ENCODE measurements at regions not wholly inside any gene's neighbourhood (a gene's known extent, or its start where the extent isn't known, plus 50 kb on each side); places are given as distances from the start of the nearest gene placed in this dataset.

GRCh38 chr10:43772171-43772570, 123.5 kb upstream of the ZNF32 start:
- no peak for ATAC-seq (ENCODE audit: low read depth in 2 of 2)
- Mint-ChIP-seq H3K36me3 (no peaks in the 10 kb centered on the region), H3K27ac (no peak overlapping the region), H3K4me3 (no peak overlapping the region), H3K9me3 (peaks cover 0 to 43% (median 13%) of the 10 kb centered on the region in 7 donors), H3K27me3 (peaks cover 0 to 9% (median 5%) of the 10 kb centered on the region in 3 donors), H3K4me1 (no peaks in the 10 kb centered on the region)
- DNase-seq: no peak

GRCh38 chr10:43771675-43772074, 123.0 kb upstream of the ZNF32 start:
- Mint-ChIP-seq H3K27me3 (peaks cover 0 to 9% (median 5%) of the 10 kb centered on the region in 3 donors), H3K27ac (no peak overlapping the region), H3K36me3 (no peaks in the 10 kb centered on the region), H3K4me1 (no peaks in the 10 kb centered on the region), H3K9me3 (peaks cover 0 to 48% (median 15%) of the 10 kb centered on the region in 7 donors), H3K4me3 (no peak overlapping the region)
- ATAC-seq (ENCODE audit: low read depth in 2 of 2) (no peak), DNase-seq (no peak)

- DNase-seq (no peak), ATAC-seq (ENCODE audit: low read depth in 2 of 2) (no peak)
- Mint-ChIP-seq H3K4me1 (no peaks in the 10 kb centered on the region), H3K4me3 (no peak overlapping the region), H3K27me3 (peaks cover 0 to 8% (median 0%) of the 10 kb centered on the region in 3 donors), H3K36me3 (no peaks in the 10 kb centered on the region), H3K27ac (no peak overlapping the region), H3K9me3 (peaks cover 0 to 33% (median 14%) of the 10 kb centered on the region in 7 donors)
Observed at GRCh38 chr10:43765516-43765915, 116.8 kb upstream of the ZNF32 start.

GRCh38 chr10:43763846-43764245, 115.2 kb upstream of the ZNF32 start:
- H3K4me1 Mint-ChIP-seq: no peaks in the 10 kb centered on the region
- H3K27ac Mint-ChIP-seq: no peak overlapping the region
- no peak overlapping the region for H3K4me3 Mint-ChIP-seq
- ATAC-seq (ENCODE audit: low read depth in 2 of 2) (no peak), DNase-seq (no peak)
- H3K27me3 Mint-ChIP-seq: peaks cover 0 to 8% (median 0%) of the 10 kb centered on the region in 3 donors
- H3K9me3 Mint-ChIP-seq: peaks cover 0 to 25% (median 14%) of the 10 kb centered on the region in 7 donors
- no peaks in the 10 kb centered on the region for H3K36me3 Mint-ChIP-seq

- ATAC-seq (ENCODE audit: low read depth in 2 of 2) (no peak), DNase-seq (no peak)
- Mint-ChIP-seq H3K27me3 (peaks cover 0 to 4% (median 0%) of the 10 kb centered on the region in 3 donors), H3K4me3 (no peak overlapping the region), H3K36me3 (no peaks in the 10 kb centered on the region), H3K27ac (no peak overlapping the region), H3K9me3 (peaks cover 0 to 4% (median 0%) of the 10 kb centered on the region in 7 donors), H3K4me1 (no peaks in the 10 kb centered on the region)
Observed at GRCh38 chr10:43760514-43760913, 111.8 kb upstream of the ZNF32 start.

- no peaks in the 10 kb centered on the region for H3K27me3 Mint-ChIP-seq
- no peak overlapping the region for H3K27ac Mint-ChIP-seq
- H3K36me3 Mint-ChIP-seq: no peaks in the 10 kb centered on the region
- DNase-seq (no peak), ATAC-seq (ENCODE audit: low read depth in 2 of 2) (no peak)
- H3K4me1 Mint-ChIP-seq: no peaks in the 10 kb centered on the region
- H3K4me3 Mint-ChIP-seq: no peak overlapping the region
- peaks cover 0 to 3% (median 0%) of the 10 kb centered on the region in 7 donors for H3K9me3 Mint-ChIP-seq
Observed at GRCh38 chr10:43759216-43759615, 110.5 kb upstream of the ZNF32 start.

GRCh38 chr10:43756341-43756740, 107.7 kb upstream of the ZNF32 start:
- DNase-seq (no peak), ATAC-seq (ENCODE audit: low read depth in 2 of 2) (no peak)
- H3K36me3 Mint-ChIP-seq: no peaks in the 10 kb centered on the region
- H3K4me1 Mint-ChIP-seq: no peaks in the 10 kb centered on the region
- H3K27me3 Mint-ChIP-seq: no peaks in the 10 kb centered on the region
- H3K27ac Mint-ChIP-seq: no peak overlapping the region
- H3K4me3 Mint-ChIP-seq: no peak overlapping the region
- H3K9me3 Mint-ChIP-seq: peaks cover 0 to 3% (median 0%) of the 10 kb centered on the region in 7 donors

GRCh38 chr10:43754569-43755260, 106.0 kb upstream of the ZNF32 start:
- Mint-ChIP-seq H3K9me3 (peaks cover 0 to 3% (median 0%) of the 10 kb centered on the region in 7 donors), H3K36me3 (no peaks in the 10 kb centered on the region), H3K27ac (peak overlapping the region in 3 of 6 donors; percentile 7 to 63 (median 41)), H3K4me3 (no peak overlapping the region), H3K4me1 (no peaks in the 10 kb centered on the region), H3K27me3 (no peaks in the 10 kb centered on the region)
- no peak for DNase-seq
- no peak for ATAC-seq (ENCODE audit: low read depth in 2 of 2)

- peaks cover 0 to 3% (median 0%) of the 10 kb centered on the region in 7 donors for H3K9me3 Mint-ChIP-seq
- no peak overlapping the region for H3K27ac Mint-ChIP-seq
- ATAC-seq (ENCODE audit: low read depth in 2 of 2): no peak
- no peak for DNase-seq
- H3K27me3 Mint-ChIP-seq: no peaks in the 10 kb centered on the region
- H3K36me3 Mint-ChIP-seq: no peaks in the 10 kb centered on the region
- no peak overlapping the region for H3K4me3 Mint-ChIP-seq
- no peaks in the 10 kb centered on the region for H3K4me1 Mint-ChIP-seq
Observed at GRCh38 chr10:43753397-43754061, 104.8 kb upstream of the ZNF32 start.

- Mint-ChIP-seq H3K36me3 (no peaks in the 10 kb centered on the region), H3K4me1 (no peaks in the 10 kb centered on the region), H3K27me3 (no peaks in the 10 kb centered on the region), H3K9me3 (peaks cover 0 to 2% (median 0%) of the 10 kb centered on the region in 7 donors), H3K4me3 (no peak overlapping the region), H3K27ac (no peak overlapping the region)
- DNase-seq (no peak), ATAC-seq (ENCODE audit: low read depth in 2 of 2) (no peak)
Observed at GRCh38 chr10:43752682-43753081, 104.0 kb upstream of the ZNF32 start.

GRCh38 chr10:43751646-43752045, 103.0 kb upstream of the ZNF32 start:
- H3K36me3 Mint-ChIP-seq: no peaks in the 10 kb centered on the region
- DNase-seq (no peak), ATAC-seq (ENCODE audit: low read depth in 2 of 2) (no peak)
- H3K27me3 Mint-ChIP-seq: peaks cover 0 to 3% (median 0%) of the 10 kb centered on the region in 3 donors
- no peak overlapping the region for H3K4me3 Mint-ChIP-seq
- H3K9me3 Mint-ChIP-seq: peaks cover 0 to 2% (median 0%) of the 10 kb centered on the region in 7 donors
- H3K4me1 Mint-ChIP-seq: no peaks in the 10 kb centered on the region
- no peak overlapping the region for H3K27ac Mint-ChIP-seq

GRCh38 chr10:43749940-43750552, 101.4 kb upstream of the ZNF32 start:
- H3K27ac Mint-ChIP-seq: no peak overlapping the region
- H3K4me1 Mint-ChIP-seq: no peaks in the 10 kb centered on the region
- ATAC-seq (ENCODE audit: low read depth in 2 of 2): no peak
- H3K9me3 Mint-ChIP-seq: peaks cover 0 to 2% (median 0%) of the 10 kb centered on the region in 7 donors
- H3K36me3 Mint-ChIP-seq: no peaks in the 10 kb centered on the region
- H3K27me3 Mint-ChIP-seq: peaks cover 0 to 3% (median 0%) of the 10 kb centered on the region in 3 donors
- H3K4me3 Mint-ChIP-seq: no peak overlapping the region
- DNase-seq: no peak

GRCh38 chr10:43749145-43749576, 100.5 kb upstream of the ZNF32 start:
- DNase-seq (no peak), ATAC-seq (ENCODE audit: low read depth in 2 of 2) (no peak)
- no peaks in the 10 kb centered on the region for H3K36me3 Mint-ChIP-seq
- peaks cover 0 to 3% (median 0%) of the 10 kb centered on the region in 3 donors for H3K27me3 Mint-ChIP-seq
- no peak overlapping the region for H3K27ac Mint-ChIP-seq
- H3K9me3 Mint-ChIP-seq: peaks cover 0 to 2% (median 0%) of the 10 kb centered on the region in 7 donors
- H3K4me1 Mint-ChIP-seq: no peaks in the 10 kb centered on the region
- H3K4me3 Mint-ChIP-seq: no peak overlapping the region

- Mint-ChIP-seq H3K4me1 (no peaks in the 10 kb centered on the region), H3K36me3 (no peaks in the 10 kb centered on the region), H3K27ac (no peak overlapping the region), H3K27me3 (peaks cover 0 to 3% (median 0%) of the 10 kb centered on the region in 3 donors), H3K9me3 (peaks cover 0 to 2% (median 0%) of the 10 kb centered on the region in 7 donors), H3K4me3 (peak overlapping the region in 1 of 8 donors; percentile 57)
- no peak for DNase-seq
- ATAC-seq (ENCODE audit: low read depth in 2 of 2): no peak
Observed at GRCh38 chr10:43748560-43748959, 99.9 kb upstream of the ZNF32 start.
